GM18873 (cell line): ENCODE measurements at regions not wholly inside any gene's neighbourhood (a gene's known extent, or its start where the extent isn't known, plus 50 kb on each side); places are given as distances from the start of the nearest gene placed in this dataset.

Experiments used
- ATAC-seq: cut with Tn5 transposase; IDR thresholded peaks from one replicate; pipeline ENCODE4 v1.9.1; 2021; ENCODE audit warnings: mild to moderate bottlenecking, moderate library complexity, moderate number of reproducible peaks; ENCODE audit not compliant: unreplicated experiment, low FRiP score

- no peak for ATAC-seq
Measured at GRCh38 chr12:40172879-40173278, 51.9 kb upstream of the LRRK2 start.

- no peak for ATAC-seq
Measured at GRCh38 chr12:40171501-40171900, 53.3 kb upstream of the LRRK2 start.

GRCh38 chr12:40171066-40171465, 53.7 kb upstream of the LRRK2 start:
- no peak for ATAC-seq

GRCh38 chr12:40170593-40170992, 54.2 kb upstream of the LRRK2 start:
- no peak for ATAC-seq

GRCh38 chr12:40168868-40169267, 55.9 kb upstream of the LRRK2 start:
- peak; percentile 97 for ATAC-seq

- ATAC-seq = peak; percentile 26
Measured at GRCh38 chr12:40168419-40168818, 56.4 kb upstream of the LRRK2 start.

- ATAC-seq = peak; percentile 64
Measured at GRCh38 chr12:40168001-40168400, 56.8 kb upstream of the LRRK2 start.

- ATAC-seq = no peak
Measured at GRCh38 chr12:40165179-40165578, 59.3 kb upstream of the SLC2A13 start.

- no peak for ATAC-seq
Measured at GRCh38 chr12:40164034-40164433, 58.2 kb upstream of the SLC2A13 start.

GRCh38 chr12:40162033-40162432, 56.2 kb upstream of the SLC2A13 start:
- ATAC-seq = no peak

- ATAC-seq = peak; percentile 62
Measured at GRCh38 chr12:40158592-40159111, 52.8 kb upstream of the SLC2A13 start.

- ATAC-seq = no peak
Measured at GRCh38 chr12:40157336-40157735, 51.5 kb upstream of the SLC2A13 start.

GRCh38 chr12:40156021-40156764, 50.3 kb upstream of the SLC2A13 start:
- no peak for ATAC-seq
